ENCODE measurements at regions not wholly inside any gene's neighbourhood (a gene's known extent, or its start where the extent isn't known, plus 50 kb on each side); places are given as distances from the start of the nearest gene placed in this dataset.

DNA sequence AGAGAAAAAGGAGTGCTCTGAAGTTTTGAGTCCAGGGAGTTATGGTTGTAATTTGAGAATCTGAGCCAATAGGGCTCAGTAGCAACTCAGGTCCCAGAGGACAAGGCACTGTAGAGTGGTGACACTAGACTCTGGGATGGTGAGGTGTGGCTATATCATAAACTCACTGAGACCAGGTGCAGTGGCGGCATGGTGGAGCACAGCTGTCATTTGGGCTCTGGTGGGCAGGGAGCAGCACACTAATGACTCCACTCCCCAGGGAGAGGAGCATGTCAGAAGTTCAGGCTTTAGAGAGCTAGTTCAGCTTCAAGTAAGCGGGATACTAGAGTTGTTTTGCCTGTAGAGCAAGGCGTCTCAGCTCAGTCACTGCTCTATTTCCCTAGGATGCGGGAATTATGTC, 165.4 kb upstream of the USP38 start:
- no peak for TF ChIP-seq POLR2A (IDR thresholded peaks at IDR 0.05; ENCODE audit: low read depth)
- TF ChIP-seq, protein P1, sequence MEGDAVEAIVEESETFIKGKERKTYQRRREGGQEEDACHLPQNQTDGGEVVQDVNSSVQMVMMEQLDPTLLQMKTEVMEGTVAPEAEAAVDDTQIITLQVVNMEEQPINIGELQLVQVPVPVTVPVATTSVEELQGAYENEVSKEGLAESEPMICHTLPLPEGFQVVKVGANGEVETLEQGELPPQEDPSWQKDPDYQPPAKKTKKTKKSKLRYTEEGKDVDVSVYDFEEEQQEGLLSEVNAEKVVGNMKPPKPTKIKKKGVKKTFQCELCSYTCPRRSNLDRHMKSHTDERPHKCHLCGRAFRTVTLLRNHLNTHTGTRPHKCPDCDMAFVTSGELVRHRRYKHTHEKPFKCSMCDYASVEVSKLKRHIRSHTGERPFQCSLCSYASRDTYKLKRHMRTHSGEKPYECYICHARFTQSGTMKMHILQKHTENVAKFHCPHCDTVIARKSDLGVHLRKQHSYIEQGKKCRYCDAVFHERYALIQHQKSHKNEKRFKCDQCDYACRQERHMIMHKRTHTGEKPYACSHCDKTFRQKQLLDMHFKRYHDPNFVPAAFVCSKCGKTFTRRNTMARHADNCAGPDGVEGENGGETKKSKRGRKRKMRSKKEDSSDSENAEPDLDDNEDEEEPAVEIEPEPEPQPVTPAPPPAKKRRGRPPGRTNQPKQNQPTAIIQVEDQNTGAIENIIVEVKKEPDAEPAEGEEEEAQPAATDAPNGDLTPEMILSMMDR (IDR thresholded peaks at IDR 0.05) = no peak
- TF ChIP-seq POLR2AphosphoS5 (IDR thresholded peaks at IDR 0.05) = no peak
- TF ChIP-seq EP300 (IDR thresholded peaks at IDR 0.05) = no peak
